K562 (cell line): ENCODE measurements at regions not wholly inside any gene's neighbourhood (a gene's known extent, or its start where the extent isn't known, plus 50 kb on each side); places are given as distances from the start of the nearest gene placed in this dataset.

Experiments
- ATAC-seq: fragments of 200-7000 bp; cut with Tn5 transposase; 3 replicates; pipeline ENCODE4 v1.9.1; 2020; ENCODE audit warnings: moderate library complexity
- BruUV-seq: library from RNA; stranded (reverse); fragments of 400-500 nt; replicated peaks from 2 replicates; lab custom pipeline; 2021; lab: Mats Ljungman, UMichigan
- CTCF ChIA-PET: fragments of 300-600 bp; formaldehyde crosslinking; extraction: SDS; loops from one replicate; lab custom pipeline; 2021; ENCODE audit warnings: low intra/inter-chr PET ratio; lab: Yijun Ruan, JAX
- POLR2A ChIA-PET: fragments of 300-600, 350-650 bp; sonication (Branson Sonifier 250); formaldehyde crosslinking; extraction: SDS; loops from one replicate; lab custom pipeline; 2021; ENCODE audit warnings: antibody characterized with exemption, inconsistent platforms; lab: Yijun Ruan, JAX
- DNase-seq, 4 experiments: peaks; one replicate each; pipeline versions ENCODE4 v3.0.0 to v3.0.0-alpha.2; 2011 to 2018; ENCODE audit warnings: low spot score in 3 of 4, mixed read lengths in 3 of 4; ENCODE audit errors: extremely low read depth in 1 of 4
- FAIRE-seq: peaks from 2 replicates; lab custom pipeline; 2011; peaks lifted over from hg19 to GRCh38; lab: Jason Lieb, UNC
- H2AFZ ChIP-seq: 2 replicates; pipeline ENCODE4 v1.6.0; 2011; ENCODE audit warnings: low read depth, low read length, control low read depth, inconsistent platforms
- H3K27ac ChIP-seq: fragments of 200-600 bp; 3 replicates; pipeline ENCODE4 v1.8.0; 2011; ENCODE audit warnings: low read depth, mild to moderate bottlenecking, control low read depth, inconsistent platforms, low read length, moderate library complexity, mixed read lengths; ENCODE audit errors: extremely low read depth
- H3K27me3 ChIP-seq, 2 experiments: fragments of 300-600 bp in 1 of 2; 2 replicates in 1 of 2; 3 replicates in 1 of 2; pipeline versions ENCODE4 v1.6.0 to v1.8.0; 2011; ENCODE audit warnings: inconsistent platforms in 2 of 2, low read length in 2 of 2, mild to moderate bottlenecking in 1 of 2, mixed read lengths in 1 of 2, moderate library complexity in 1 of 2; ENCODE audit not compliant: control insufficient read depth in 2 of 2, insufficient read depth in 2 of 2
- H3K36me3 ChIP-seq: fragments of 300-600 bp; 3 replicates; pipeline ENCODE4 v1.8.0; 2011; ENCODE audit warnings: mild to moderate bottlenecking, low read length, inconsistent platforms; ENCODE audit not compliant: control insufficient read depth, insufficient read depth
- H3K4me1 ChIP-seq, 2 experiments: fragments of 200-600 bp in 1 of 2; replicated peaks in 1 of 2; 2 replicates in 1 of 2; 3 replicates in 1 of 2; pipeline versions ENCODE4 v1.5.1 to v1.8.0; 2011; ENCODE audit warnings: inconsistent platforms in 2 of 2, low read length in 2 of 2, mild to moderate bottlenecking in 1 of 2, mixed read lengths in 1 of 2, moderate library complexity in 1 of 2; ENCODE audit not compliant: control insufficient read depth in 2 of 2, insufficient read depth in 2 of 2
- H3K4me2 ChIP-seq: 2 replicates; pipeline ENCODE4 v1.6.1; 2011; ENCODE audit warnings: low read length, control low read depth, inconsistent platforms, mixed read lengths; ENCODE audit not compliant: insufficient read depth
- H3K4me3 ChIP-seq: fragments of 200-600 bp; sonication (generic), shearing (Covaris generic); 2 replicates; pipeline ENCODE4 v1.5.1; 2016; ENCODE audit warnings: control low read depth, inconsistent platforms
- H3K79me2 ChIP-seq: fragments of 200-600 bp; 3 replicates; pipeline ENCODE4 v1.8.0; 2011; ENCODE audit warnings: low read length, inconsistent platforms; ENCODE audit not compliant: control insufficient read depth, insufficient read depth
- H3K9ac ChIP-seq, 2 experiments: 2 replicates each; pipeline versions ENCODE4 v1.6.0 to v1.6.1; 2011; ENCODE audit warnings: low read depth in 2 of 2, low read length in 2 of 2, control low read depth in 1 of 2, inconsistent platforms in 1 of 2, mild to moderate bottlenecking in 1 of 2, mixed read lengths in 1 of 2; ENCODE audit not compliant: insufficient read depth in 1 of 2
- H3K9me1 ChIP-seq: one replicate; pipeline ENCODE4 v1.6.0; 2011; ENCODE audit warnings: inconsistent platforms, mild to moderate bottlenecking, low read length, moderate library complexity; ENCODE audit not compliant: control insufficient read depth, insufficient read depth
- H3K9me3 ChIP-seq: replicated peaks from 2 replicates; pipeline ENCODE4 v1.5.1; 2011; ENCODE audit warnings: low read depth, low read length, inconsistent platforms; ENCODE audit not compliant: control insufficient read depth, insufficient read depth
- H4K20me1 ChIP-seq: replicated peaks from 2 replicates; pipeline ENCODE4 v1.6.1; 2011; ENCODE audit warnings: low read length, inconsistent platforms, mixed read lengths; ENCODE audit not compliant: control insufficient read depth, insufficient read depth
- BRCA1 ChIP-seq, 2 experiments: fragments of 450-650 bp in 1 of 2; sonication (generic) in 1 of 2; formaldehyde crosslinking in 1 of 2; IDR thresholded peaks; 2 replicates each; pipeline versions ENCODE4 v1.5.0 to v1.6.1; 2017 to 2020; ENCODE audit warnings: mild to moderate bottlenecking in 1 of 2, missing genetic modification reagents in 1 of 2
- CBFA2T3 ChIP-seq: fragments of 450-650 bp; IDR thresholded peaks from 2 replicates; pipeline ENCODE4 v1.6.1; 2017
- CEBPB ChIP-seq: fragments of 450-650 bp; IDR thresholded peaks from 2 replicates; pipeline ENCODE4 v1.6.1; 2016; ENCODE audit warnings: missing genetic modification characterization, missing compliant biosample characterization
- CREB3L1 ChIP-seq: fragments of 450-650 bp; IDR thresholded peaks from 2 replicates; pipeline ENCODE4 v1.6.1; 2014; ENCODE audit warnings: low read depth, mild to moderate bottlenecking, moderate library complexity, borderline replicate concordance
- HDGF ChIP-seq: fragments of 450-650 bp; IDR thresholded peaks from 2 replicates; pipeline ENCODE4 v1.6.1; 2016
- HNRNPLL ChIP-seq: fragments of 200-400 bp; formaldehyde crosslinking; IDR thresholded peaks from 2 replicates; pipeline ENCODE4 v1.6.1; 2017; ENCODE audit warnings: low read length, low read depth, mild to moderate bottlenecking; ENCODE audit not compliant: poor library complexity, severe bottlenecking
- NCOA4 ChIP-seq: fragments of 450-650 bp; IDR thresholded peaks from 2 replicates; pipeline ENCODE4 v1.6.1; 2018; ENCODE audit warnings: mild to moderate bottlenecking; ENCODE audit not compliant: partially characterized antibody
- POLR2G ChIP-seq: fragments of 200-400 bp; formaldehyde crosslinking; IDR thresholded peaks from 2 replicates; pipeline ENCODE4 v1.6.1; 2017; ENCODE audit warnings: low read depth, mild to moderate bottlenecking, antibody characterized with exemption, low read length, moderate library complexity
- PREB ChIP-seq: sonication (generic); formaldehyde crosslinking; IDR thresholded peaks from 2 replicates; pipeline ENCODE4 v1.8.1; 2023; ENCODE audit warnings: mild to moderate bottlenecking, missing genetic modification reagents
- PRPF4 ChIP-seq: fragments of 200-400 bp; formaldehyde crosslinking; IDR thresholded peaks from one replicate; pipeline ENCODE4 v1.6.1; 2017; ENCODE audit warnings: low read length, low read depth, mild to moderate bottlenecking; ENCODE audit not compliant: insufficient read depth, poor library complexity, severe bottlenecking
- RBM34 ChIP-seq: fragments of 200-400 bp; formaldehyde crosslinking; IDR thresholded peaks from 2 replicates; pipeline ENCODE4 v1.6.1; 2018; ENCODE audit warnings: low read length, borderline replicate concordance; ENCODE audit not compliant: insufficient read depth
- SREBF1 ChIP-seq: fragments of 150-350 bp; IDR thresholded peaks from 2 replicates; pipeline ENCODE4 v1.6.1; 2014; ENCODE audit warnings: antibody characterized with exemption, low read depth, low read length, borderline replicate concordance
- ZBED1 ChIP-seq: IDR thresholded peaks from 2 replicates; pipeline ENCODE4 v1.6.1; 2014
- ZBTB9 ChIP-seq: fragments of 450-650 bp; formaldehyde crosslinking; IDR thresholded peaks from 2 replicates; pipeline ENCODE4 v1.4.0; 2020; ENCODE audit warnings: mild to moderate bottlenecking, moderate library complexity
- ZEB2 ChIP-seq: fragments of 450-650 bp; IDR thresholded peaks from 2 replicates; pipeline ENCODE4 v1.6.1; 2016
- ZNF707 ChIP-seq: fragments of 250-450 bp; sonication (Bioruptor Pico); conservative IDR thresholded peaks from 2 replicates; pipeline ENCODE4 v1.8.0; 2022; ENCODE audit warnings: inconsistent platforms, mild to moderate bottlenecking, moderate library complexity
- WGBS: fragments of 100-300 bp; shearing (Covaris generic); methylation state at CpG from one replicate; pipeline ENCODE4 v1.1.6; 2016; ENCODE audit warnings: low coverage, mixed read lengths; ENCODE audit not compliant: insufficient coverage; ENCODE audit errors: missing lambda C conversion rate; 5-methylcytosine and 5-hydroxymethylcytosine counted together
- in situ Hi-C: fragments of 300-500 bp; cut with MboI; formaldehyde crosslinking; loops from 4 replicates; pipeline ENCODE4 v1.15.0; 2018; ENCODE audit warnings: inconsistent platforms, mixed read lengths
- intact Hi-C: fragments of 100-400 bp; cut with micrococcal nuclease; formaldehyde crosslinking; loops from 2 replicates; pipeline ENCODE4 v1.14.2; 2022

GRCh38 chr4:123631786-123632692 is 235.4 kb downstream of the SPRY1 start:
- Histone ChIP-seq H3K9ac (no peak overlapping the region), H3K9me3 (no peaks in the 10 kb centered on the region), H3K9me1 (no peaks in the 10 kb centered on the region), H4K20me1 (no peaks in the 10 kb centered on the region), H3K4me3 (no peak overlapping the region), H3K36me3 (no peaks in the 10 kb centered on the region), H2AFZ (no peak overlapping the region), H3K4me2 (no peak overlapping the region), H3K4me1 (no peaks in the 10 kb centered on the region), H3K27ac (no peak overlapping the region), H3K27me3 (no peaks in the 10 kb centered on the region), H3K79me2 (no peaks in the 10 kb centered on the region)
- POLR2A ChIA-PET = no interaction called here
- ATAC-seq (no peak), DNase-seq (no peak), FAIRE-seq (no peak)
- intact Hi-C loops = no loop called here
- CTCF ChIA-PET = no interaction called here
- TF ChIP-seq CREB3L1 (no peak), ZEB2 (no peak), ZNF707 (CRISPR knock-in tag) (no peak), CBFA2T3 (no peak), ZBTB9 (CRISPR knock-in tag) (no peak), BRCA1 (IDR thresholded peaks at IDR 0.05) (no peak), BRCA1 (CRISPR knock-in tag; IDR thresholded peaks at IDR 0.05) (no peak), CEBPB (no peak), RBM34 (no peak), ZBED1 (no peak), PRPF4 (no peak), HNRNPLL (no peak), SREBF1 (no peak), POLR2G (no peak), PREB (no peak), NCOA4 (no peak), HDGF (no peak)
- 25% methylated on average over 7 of the region's 7 CpGs for WGBS
- BruUV-seq = no TSS peak
- in situ Hi-C loops = no loop called here
